Stimulated activated CD4-positive, alpha-beta T cell treated with anti-CD3 and anti-CD28 coated beads, Interleukin-1b, Interleukin-23, amount 100 ng/mL, for 24 hours (primary cell): ENCODE measurements at regions not wholly inside any gene's neighbourhood (a gene's known extent, or its start where the extent isn't known, plus 50 kb on each side); places are given as distances from the start of the nearest gene placed in this dataset.

ENCODE experiments used
- DNase-seq, 4 experiments: peaks; one replicate each; pipeline ENCODE4 v3.0.0-alpha.2; 2020; ENCODE audit warnings: low read depth in 4 of 4, low spot score in 1 of 4

- no peak for DNase-seq
These were observed 165.4 kb upstream of the TOPAZ1 start for GRCh38 chr3:44076221-44076829.

DNA sequence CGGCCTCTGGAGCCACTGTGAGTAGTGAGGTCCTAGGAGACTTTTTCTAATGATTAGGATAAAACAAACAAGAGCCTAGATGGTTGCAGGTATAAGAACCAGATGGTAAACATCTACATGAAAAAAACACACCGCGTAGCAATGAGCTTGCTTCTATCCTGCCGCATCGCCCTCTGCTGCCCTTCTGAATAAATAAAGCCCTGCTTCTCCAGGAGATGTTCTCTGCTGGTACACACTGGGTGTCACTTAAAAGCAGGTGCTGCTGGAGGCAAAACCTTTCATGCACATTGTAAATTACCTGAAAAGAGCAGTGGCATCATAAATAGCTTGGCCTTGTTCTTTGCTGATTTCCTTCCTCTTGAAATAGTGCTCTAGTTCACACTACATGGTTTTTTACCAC lies 164.4 kb upstream of the TOPAZ1 start:
- DNase-seq = no peak

DNA sequence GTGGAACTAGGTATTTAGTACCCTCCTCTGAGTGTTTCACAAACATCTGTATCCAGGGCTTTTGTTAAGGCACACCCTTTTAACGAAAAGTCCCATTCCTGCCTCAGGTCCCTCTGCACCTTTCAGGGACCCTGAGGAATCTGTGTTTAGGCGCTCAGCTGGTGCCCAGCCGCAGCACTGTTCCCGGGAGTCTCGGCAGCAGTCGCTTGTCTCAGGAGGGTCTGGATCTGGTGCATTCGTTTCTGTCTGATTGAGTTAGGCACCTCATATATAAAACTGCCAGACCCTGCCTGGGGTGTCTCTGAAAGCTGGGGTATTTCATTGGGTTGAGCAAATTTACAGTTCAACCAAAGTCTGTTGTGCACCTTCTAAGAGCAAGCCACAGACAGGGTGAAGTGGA lies 162.8 kb upstream of the TOPAZ1 start:
- DNase-seq = no peak

DNA sequence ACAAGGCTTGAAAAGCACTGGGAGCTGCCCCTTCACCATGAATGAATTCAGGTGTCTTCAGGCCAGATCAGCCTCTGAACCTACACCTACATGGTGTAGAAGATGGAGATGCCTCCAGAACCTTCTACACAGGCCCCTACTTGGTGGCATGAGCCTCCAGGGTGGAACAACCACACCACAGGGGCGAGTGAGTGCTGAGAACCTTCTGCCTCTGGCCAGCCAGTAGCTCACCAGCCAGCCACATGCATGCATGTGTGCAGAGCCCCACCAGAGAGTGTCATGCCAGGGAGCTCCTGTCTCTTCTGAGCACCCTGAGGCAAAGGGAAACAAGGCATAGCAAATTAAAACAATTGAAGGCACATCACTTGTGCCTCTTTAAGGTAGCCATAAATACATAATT lies 161.8 kb upstream of the TOPAZ1 start:
- DNase-seq = no peak

- no peak for DNase-seq
These were observed 161.1 kb upstream of the TOPAZ1 start for GRCh38 chr3:44080474-44081072.

GRCh38 chr3:44090036-44090435 lies 151.7 kb upstream of the TOPAZ1 start:
- no peak for DNase-seq

DNA sequence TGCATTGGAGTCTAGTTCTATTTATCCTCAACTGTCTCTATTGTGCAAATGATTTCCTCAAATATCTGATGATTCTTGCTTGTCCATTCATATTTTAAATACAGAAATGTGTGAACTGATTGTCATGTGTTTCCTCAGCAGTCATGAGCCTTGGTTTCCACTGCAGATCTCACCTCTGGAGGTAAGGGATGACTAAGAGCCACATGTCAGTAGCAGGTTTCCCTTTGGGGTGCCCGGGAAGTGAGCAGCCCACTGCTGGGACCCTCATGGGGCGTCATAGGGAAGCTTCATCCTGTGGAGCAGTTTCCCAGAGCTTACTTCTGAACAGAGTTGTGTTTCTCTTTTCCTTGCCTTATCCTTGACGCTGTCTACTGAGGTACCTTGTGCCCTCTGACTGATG lies 149.2 kb upstream of the TOPAZ1 start:
- DNase-seq = no peak

DNA sequence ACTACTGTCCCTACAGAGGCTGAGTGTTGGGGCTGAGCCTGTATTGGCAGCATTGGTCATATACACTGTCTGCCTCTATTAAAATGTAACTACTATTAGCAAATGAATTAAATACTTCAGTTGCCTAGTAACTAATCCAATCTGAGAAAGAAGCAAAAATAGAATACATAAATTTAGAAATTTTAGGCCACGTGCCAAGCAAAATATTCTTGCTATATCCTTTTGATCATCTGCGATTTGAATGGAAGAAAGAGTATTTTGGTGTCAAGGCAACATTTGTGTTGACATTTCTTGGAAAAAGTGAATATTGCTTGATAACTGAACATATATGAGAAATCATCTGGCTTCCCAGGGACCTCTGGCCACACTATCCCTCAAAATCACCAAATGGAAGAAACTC lies 148.2 kb upstream of the TOPAZ1 start:
- DNase-seq = no peak

DNA sequence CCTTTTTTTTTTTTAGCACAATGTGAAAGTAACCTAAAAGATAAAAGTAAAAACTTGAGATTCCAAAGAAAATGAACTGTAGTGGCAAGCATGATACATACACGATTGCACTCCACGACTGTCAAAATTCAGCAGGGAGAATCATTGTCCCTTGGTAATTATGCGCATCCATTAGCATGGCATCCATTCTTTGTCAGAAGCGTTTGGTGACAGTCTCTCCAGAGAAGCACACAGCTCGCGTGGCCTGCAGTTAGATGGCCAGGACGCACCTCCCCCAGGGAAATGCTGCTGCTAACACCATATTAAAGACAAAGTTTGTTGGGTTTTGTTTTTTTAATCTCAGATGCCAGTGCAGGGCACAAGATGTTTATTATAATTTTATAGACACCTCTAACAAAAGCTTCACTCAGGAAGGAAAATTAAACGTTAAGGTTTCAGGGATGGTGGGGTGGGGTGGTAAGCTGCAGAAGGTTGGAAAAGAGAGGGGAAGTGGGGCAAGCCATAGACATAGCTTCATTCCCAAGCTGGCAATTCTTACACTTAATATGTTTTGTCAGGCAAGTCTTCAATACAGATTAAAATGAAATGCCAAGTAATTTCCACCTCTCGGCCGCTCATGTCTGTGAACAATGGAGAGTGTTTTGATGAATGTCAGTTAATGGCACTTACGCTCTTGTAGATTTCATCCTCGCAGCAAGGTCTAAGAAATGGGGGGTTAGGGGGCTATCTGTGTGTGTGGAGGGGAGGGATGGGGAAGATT lies 142.8 kb upstream of the TOPAZ1 start:
- DNase-seq = no peak

- no peak for DNase-seq
These were observed 142.0 kb upstream of the TOPAZ1 start for GRCh38 chr3:44099566-44100297.

DNA sequence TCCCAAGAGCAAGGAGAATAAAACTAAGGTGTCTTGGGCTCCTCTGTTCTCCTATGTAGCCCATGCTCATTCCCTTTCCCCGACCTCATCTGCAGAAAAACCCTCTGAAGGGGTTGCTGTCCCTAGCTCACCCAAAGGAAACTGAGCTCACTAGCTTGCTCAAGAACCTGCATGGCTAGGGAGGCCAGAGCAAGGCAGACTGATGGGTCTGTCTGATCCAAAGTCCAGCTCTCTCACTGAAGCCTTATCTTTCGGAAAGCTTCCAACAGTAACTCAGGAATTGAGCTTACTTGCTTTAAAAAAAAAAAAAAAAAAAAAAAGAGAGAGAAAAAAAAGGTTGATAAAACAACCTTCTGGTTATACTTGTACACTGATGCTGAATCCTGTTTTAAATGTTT lies 141.4 kb upstream of the TOPAZ1 start:
- DNase-seq = no peak

DNA sequence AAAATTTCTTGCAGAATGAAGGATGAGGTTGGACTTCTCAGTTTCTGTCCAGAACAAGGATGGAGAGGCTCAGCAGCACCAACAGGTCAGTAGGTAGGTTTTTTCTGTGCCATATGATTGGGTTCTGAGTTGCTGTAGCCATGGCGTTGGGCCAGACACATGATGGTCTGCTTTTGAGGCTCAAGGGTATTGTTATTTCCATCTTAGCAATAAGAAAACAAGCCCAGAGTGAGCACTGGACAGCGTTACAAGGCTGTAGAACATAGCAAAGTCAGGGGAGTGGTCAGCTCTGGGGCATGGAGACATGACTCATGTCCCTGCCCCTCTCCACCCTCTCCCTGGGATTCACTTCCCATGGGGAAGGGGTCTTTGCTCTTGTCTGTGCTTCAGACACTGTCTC lies 137.6 kb upstream of the TOPAZ1 start:
- DNase-seq = no peak

DNA sequence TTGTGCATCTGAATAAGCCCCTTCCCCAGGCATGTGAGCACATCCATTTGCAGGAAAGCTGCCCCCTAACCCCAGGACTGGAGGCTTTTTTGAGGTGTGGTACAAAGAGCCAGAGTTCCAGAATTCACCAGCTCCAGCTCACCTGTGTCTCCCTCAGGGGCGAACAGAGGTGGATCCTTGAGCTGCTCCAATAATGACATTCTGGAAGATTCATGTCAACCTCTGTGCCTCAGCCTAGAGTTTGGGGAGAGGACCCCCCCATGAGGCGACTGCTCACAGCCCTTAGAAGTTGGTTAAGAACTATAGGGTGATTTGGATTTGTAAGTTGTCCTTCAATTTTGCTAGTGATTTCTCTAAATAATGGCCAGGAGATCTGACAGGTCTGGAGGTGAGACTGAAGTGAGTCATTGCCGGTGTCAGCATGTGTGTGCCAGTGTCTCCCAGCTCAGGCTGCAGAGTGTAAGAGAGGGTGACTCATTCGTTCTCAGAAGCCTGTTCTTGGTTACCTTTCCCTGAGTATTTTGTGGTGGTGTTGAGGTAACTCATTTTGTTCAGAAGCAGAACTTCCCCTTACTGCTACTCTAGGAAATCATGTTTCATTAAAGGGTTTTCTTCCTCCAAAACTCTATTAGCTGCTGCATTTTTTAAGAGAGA lies 136.9 kb upstream of the TOPAZ1 start:
- DNase-seq = peak in 3 of 4 experiments; percentile 3 to 44 (median 31)

GRCh38 chr3:44105571-44105970 lies 136.1 kb upstream of the TOPAZ1 start:
- no peak for DNase-seq

DNA sequence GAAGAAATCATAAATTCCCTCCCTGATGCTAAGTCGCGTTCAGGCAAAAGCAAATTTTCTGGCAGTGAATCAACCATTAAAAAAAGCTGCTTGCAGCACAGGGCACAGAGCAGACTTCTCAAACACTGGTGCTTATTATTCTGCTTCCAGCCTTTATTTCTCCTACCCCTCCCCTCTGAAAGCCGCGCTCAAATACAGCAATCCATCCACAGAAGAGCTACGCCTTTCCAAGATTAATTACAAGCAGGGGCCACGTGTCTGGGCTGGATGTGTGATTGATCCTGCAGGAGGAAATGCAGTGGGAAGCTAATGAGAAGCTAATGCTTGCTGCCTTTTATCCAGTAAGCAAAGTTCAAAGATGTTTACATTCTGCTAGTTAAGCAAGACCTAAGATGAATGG lies 134.9 kb upstream of the TOPAZ1 start:
- no peak for DNase-seq

GRCh38 chr3:44108481-44108880 lies 133.2 kb upstream of the TOPAZ1 start:
- no peak for DNase-seq

- DNase-seq = no peak
These were observed 131.8 kb upstream of the TOPAZ1 start for GRCh38 chr3:44109771-44110361.

DNA sequence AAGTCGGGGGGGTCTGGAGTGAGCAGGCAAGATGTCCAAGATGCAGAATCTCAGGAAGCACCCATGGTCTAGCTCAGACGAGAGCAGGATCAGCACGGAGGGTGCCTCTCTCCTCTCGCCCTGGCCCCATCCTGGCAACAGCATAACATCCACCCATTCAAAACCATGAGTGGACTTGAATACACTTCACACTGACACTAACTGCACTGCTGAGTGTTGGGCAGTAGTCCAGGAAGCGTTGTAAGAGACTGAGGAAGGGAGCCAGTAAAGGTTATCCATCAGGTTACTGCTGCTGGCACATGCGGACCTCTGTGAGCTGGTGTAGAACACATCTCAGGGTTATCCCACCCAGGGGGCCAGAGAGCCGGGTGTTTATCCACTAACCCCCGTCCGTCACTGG lies 131.0 kb upstream of the TOPAZ1 start:
- no peak for DNase-seq

GRCh38 chr3:44111482-44111881 lies 130.2 kb upstream of the TOPAZ1 start:
- DNase-seq = no peak

DNA sequence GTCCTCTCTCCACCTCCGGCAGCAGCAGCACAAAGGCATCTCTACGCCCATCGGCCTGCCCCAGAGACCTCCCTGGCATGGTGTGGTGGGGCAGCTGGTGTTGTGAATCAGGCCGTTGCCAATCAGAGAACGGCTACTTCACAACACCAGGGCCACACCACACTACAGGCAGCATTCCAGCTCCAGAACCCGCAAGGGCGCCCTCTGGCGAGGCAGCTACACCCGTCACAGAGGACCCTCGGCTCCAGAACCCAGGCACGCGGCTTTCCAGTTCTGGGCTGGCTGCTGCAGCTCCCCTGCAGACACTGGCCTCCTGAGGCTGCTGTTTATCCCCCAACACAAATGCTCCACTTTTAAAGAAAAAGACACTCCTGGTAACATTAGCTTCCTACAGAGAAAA lies 127.5 kb upstream of the TOPAZ1 start:
- peak; percentile 6 to 24 (median 16) for DNase-seq

DNA sequence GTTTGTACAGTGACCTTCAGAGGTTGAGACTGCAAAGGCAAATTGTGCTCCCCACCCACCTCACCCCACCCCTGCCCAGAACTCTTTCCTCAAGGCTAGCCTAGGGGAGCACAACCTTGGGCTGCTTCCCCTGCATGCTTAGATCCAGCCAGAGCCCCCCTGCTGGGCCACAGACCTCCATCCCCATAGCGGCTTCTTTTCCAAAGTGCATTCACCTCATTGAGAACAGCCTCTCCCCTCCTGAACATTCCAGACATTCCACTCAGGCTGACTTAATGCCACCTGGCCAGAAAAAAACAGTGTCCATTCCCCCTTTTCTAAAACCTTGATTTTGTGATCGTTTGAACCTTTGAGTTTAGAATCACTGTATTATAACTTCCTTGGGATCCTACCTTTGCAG lies 124.4 kb upstream of the TOPAZ1 start:
- no peak for DNase-seq
